SKM-1 (cell line): ENCODE measurements at regions not wholly inside any gene's neighbourhood (a gene's known extent, or its start where the extent isn't known, plus 50 kb on each side); places are given as distances from the start of the nearest gene placed in this dataset.
A peak's percentile ranks its signal among the peaks of the same experiment; 100 is the strongest.
"Not testable (repeated sequence)": the region's sequence is repeated elsewhere in the genome, so short reads cannot be mapped to it uniquely, and the experiment has no call there.

ENCODE experiments used
- DNase-seq: peaks from one replicate; lab custom pipeline; 2025; ENCODE audit not compliant: unreplicated experiment; lab: John Stamatoyannopoulos, UW

- DNase-seq: no peak
Measured at GRCh38 chr6:74891349-74891831, 314.5 kb downstream of the COL12A1 start.

- DNase-seq: no peak
Measured at GRCh38 chr6:74889635-74890034, 316.2 kb downstream of the COL12A1 start.

GRCh38 chr6:74888741-74889140 lies 317.1 kb downstream of the COL12A1 start:
- not testable (repeated sequence) for DNase-seq

GRCh38 chr6:74879976-74880375 lies 325.9 kb downstream of the COL12A1 start:
- no peak for DNase-seq

- DNase-seq: no peak
Measured at GRCh38 chr6:74879234-74879633, 326.6 kb downstream of the COL12A1 start.

GRCh38 chr6:74875193-74875592 lies 330.7 kb downstream of the COL12A1 start:
- DNase-seq: no peak

- no peak for DNase-seq
Measured at GRCh38 chr6:74872754-74873476, 332.9 kb downstream of the COL12A1 start.

GRCh38 chr6:74871757-74872156 lies 334.1 kb downstream of the COL12A1 start:
- no peak for DNase-seq

GRCh38 chr6:74870403-74870802 lies 335.4 kb downstream of the COL12A1 start:
- DNase-seq: no peak

GRCh38 chr6:74867291-74867690 lies 338.6 kb downstream of the COL12A1 start:
- no peak for DNase-seq

GRCh38 chr6:74863968-74864367 lies 341.9 kb downstream of the COL12A1 start:
- DNase-seq: no peak

- DNase-seq: no peak
Measured at GRCh38 chr6:74860456-74860855, 345.4 kb downstream of the COL12A1 start.

- DNase-seq: no peak
Measured at GRCh38 chr6:74857157-74857556, 348.7 kb downstream of the COL12A1 start.

GRCh38 chr6:74853991-74854390 lies 351.9 kb downstream of the COL12A1 start:
- DNase-seq: no peak

- DNase-seq: no peak
Measured at GRCh38 chr6:74851596-74851995, 354.3 kb downstream of the COL12A1 start.

- no peak for DNase-seq
Measured at GRCh38 chr6:74840953-74841352, 364.9 kb downstream of the COL12A1 start.

GRCh38 chr6:74834967-74835366 lies 370.9 kb downstream of the COL12A1 start:
- no peak for DNase-seq

GRCh38 chr6:74826263-74826662 lies 379.6 kb downstream of the COL12A1 start:
- DNase-seq: no peak

GRCh38 chr6:74814440-74814839 lies 391.4 kb downstream of the COL12A1 start:
- no peak for DNase-seq

GRCh38 chr6:74807674-74808073 lies 398.2 kb downstream of the COL12A1 start:
- no peak for DNase-seq

GRCh38 chr6:74805916-74806696 lies 399.7 kb downstream of the COL12A1 start:
- DNase-seq: no peak

- peak; percentile 5 for DNase-seq
Measured at GRCh38 chr6:74798302-74798701, 407.6 kb downstream of the COL12A1 start.
